ENCODE measurements at regions not wholly inside any gene's neighbourhood (a gene's known extent, or its start where the extent isn't known, plus 50 kb on each side); places are given as distances from the start of the nearest gene placed in this dataset.
A peak's percentile ranks its signal among the peaks of the same experiment; 100 is the strongest.

DNA sequence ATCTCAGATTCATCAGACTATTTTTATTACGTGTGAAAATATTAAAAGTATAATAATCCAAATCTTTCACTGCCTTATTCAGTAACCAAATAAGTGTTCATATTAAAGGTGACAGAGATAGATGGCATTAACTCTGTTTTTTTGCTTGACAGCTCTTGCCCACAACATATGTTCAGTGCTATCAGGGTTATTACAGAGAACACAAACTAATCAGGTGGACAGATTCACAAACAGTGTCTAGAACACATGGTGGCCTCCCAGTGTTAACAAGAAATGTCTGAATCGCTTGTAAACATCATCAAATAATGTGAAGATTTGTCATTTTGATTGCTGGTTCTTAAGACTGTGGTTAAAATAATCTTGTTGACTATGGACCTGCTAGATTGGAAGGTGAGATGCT lies 609.1 kb upstream of the GRAMD2B start:
- ATAC-seq (ENCODE audit: low FRiP score) (no peak), DNase-seq (no peak)
- WGBS, 2 donors = 78 to 86% methylated on average over 2 of the region's 2 CpGs
- Histone ChIP-seq H3K4me1 (ENCODE audit: control insufficient read depth in 1 of 2, insufficient read depth in 2 of 2, low read length in 2 of 2) (no peaks in the 10 kb centered on the region), H3K9me3 (ENCODE audit: control insufficient read depth, low read length) (no peaks in the 10 kb centered on the region), H3K36me3 (ENCODE audit: control insufficient read depth in 1 of 2, insufficient read depth in 2 of 2, low read length in 1 of 2) (no peaks in the 10 kb centered on the region), H3K4me3 (ENCODE audit: low read length in 2 of 2) (no peak overlapping the region), H3K27me3 (ENCODE audit: control insufficient read depth in 1 of 2, insufficient read depth in 2 of 2, low read length in 1 of 2) (no peaks in the 10 kb centered on the region), H3K27ac (ENCODE audit: low read depth in 1 of 2, low read length in 2 of 2) (no peak overlapping the region)
- intact Hi-C loops (cut with DNase I) = no loop called here

DNA sequence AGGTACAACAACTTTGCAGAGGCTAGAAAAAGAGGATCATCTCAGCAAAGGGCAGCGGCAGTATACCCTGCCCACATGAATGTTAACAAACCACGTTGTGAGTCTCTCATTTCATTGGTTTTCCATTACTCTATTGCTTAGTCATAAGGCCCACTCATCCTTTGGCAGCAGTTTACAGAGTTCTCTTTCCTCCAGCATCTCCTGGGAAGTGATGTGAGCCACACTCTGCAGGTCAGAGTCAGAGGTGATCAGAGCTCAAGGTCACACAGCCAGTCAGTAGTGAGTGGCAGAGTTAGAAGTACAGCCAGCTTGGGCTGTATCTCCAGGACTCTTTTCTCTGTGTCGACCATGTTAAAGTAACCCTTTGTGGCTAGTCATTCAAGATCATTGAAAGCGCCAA lies 599.6 kb upstream of the GRAMD2B start:
- intact Hi-C loops (cut with DNase I) = no loop called here
- Histone ChIP-seq H3K27ac (ENCODE audit: low read depth in 1 of 2, low read length in 2 of 2) (no peak overlapping the region), H3K9me3 (ENCODE audit: control insufficient read depth, low read length) (no peaks in the 10 kb centered on the region), H3K4me1 (ENCODE audit: control insufficient read depth in 1 of 2, insufficient read depth in 2 of 2, low read length in 2 of 2) (no peaks in the 10 kb centered on the region), H3K27me3 (ENCODE audit: control insufficient read depth in 1 of 2, insufficient read depth in 2 of 2, low read length in 1 of 2) (no peaks in the 10 kb centered on the region), H3K4me3 (ENCODE audit: low read length in 2 of 2) (no peak overlapping the region), H3K36me3 (ENCODE audit: control insufficient read depth in 1 of 2, insufficient read depth in 2 of 2, low read length in 1 of 2) (no peaks in the 10 kb centered on the region)
- DNase-seq (no peak), ATAC-seq (ENCODE audit: low FRiP score) (no peak)
- WGBS, 2 donors = 85 to 90% methylated on average over 4 of the region's 4 CpGs

DNA sequence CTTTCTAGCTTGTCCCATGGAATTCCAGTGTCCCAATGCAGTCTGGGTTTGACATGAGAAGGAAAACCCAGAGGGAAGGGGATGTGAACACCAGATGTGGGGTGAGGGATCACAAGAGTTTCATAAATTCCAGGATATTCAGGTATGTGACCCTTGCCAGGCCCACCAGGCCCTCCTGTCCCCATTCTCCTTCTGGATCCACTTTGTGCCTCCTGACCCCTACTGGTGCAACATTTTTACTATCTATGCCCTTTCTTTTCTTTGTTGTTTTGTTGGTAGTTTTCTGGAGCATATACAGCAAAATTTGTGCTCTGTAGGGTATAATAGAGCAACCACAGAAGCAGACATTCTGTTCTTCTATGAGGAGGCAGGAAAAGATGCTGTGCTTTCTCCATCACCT lies 597.0 kb upstream of the GRAMD2B start:
- no peaks in the 10 kb centered on the region for H3K9me3 ChIP-seq (ENCODE audit: control insufficient read depth, low read length)
- H3K27ac ChIP-seq (ENCODE audit: low read depth in 1 of 2, low read length in 2 of 2) = no peak overlapping the region
- no peak for DNase-seq
- no peak for ATAC-seq (ENCODE audit: low FRiP score)
- H3K27me3 ChIP-seq (ENCODE audit: control insufficient read depth in 1 of 2, insufficient read depth in 2 of 2, low read length in 1 of 2) = no peaks in the 10 kb centered on the region
- intact Hi-C loops (cut with DNase I) = no loop called here
- H3K4me1 ChIP-seq (ENCODE audit: control insufficient read depth in 1 of 2, insufficient read depth in 2 of 2, low read length in 2 of 2) = no peaks in the 10 kb centered on the region
- no peaks in the 10 kb centered on the region for H3K36me3 ChIP-seq (ENCODE audit: control insufficient read depth in 1 of 2, insufficient read depth in 2 of 2, low read length in 1 of 2)
- no peak overlapping the region for H3K4me3 ChIP-seq (ENCODE audit: low read length in 2 of 2)

DNA sequence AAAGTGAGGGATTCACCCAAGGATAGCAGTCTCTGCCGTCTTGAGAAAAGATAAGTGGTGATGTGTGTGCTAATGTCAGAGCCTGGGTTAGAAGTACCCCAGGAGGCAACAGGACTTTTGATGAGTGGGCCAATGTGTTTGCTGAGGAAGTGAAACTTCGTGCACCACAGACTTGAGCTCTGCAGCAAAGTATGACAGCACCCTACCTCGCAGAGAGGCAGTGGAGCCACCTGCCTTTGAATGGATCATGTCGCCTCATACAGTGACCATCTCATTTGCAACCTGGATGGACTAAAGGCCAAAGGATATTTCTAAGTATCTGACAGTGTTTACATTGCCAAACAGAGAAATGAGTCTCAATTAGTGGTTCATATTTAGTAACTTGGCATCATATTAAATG lies 593.9 kb upstream of the GRAMD2B start:
- no peaks in the 10 kb centered on the region for H3K27me3 ChIP-seq (ENCODE audit: control insufficient read depth in 1 of 2, insufficient read depth in 2 of 2, low read length in 1 of 2)
- 70 to 77% methylated on average over 4 of the region's 4 CpGs for WGBS, 2 donors
- no peak overlapping the region for H3K4me3 ChIP-seq (ENCODE audit: low read length in 2 of 2)
- DNase-seq (no peak), ATAC-seq (ENCODE audit: low FRiP score) (no peak)
- H3K36me3 ChIP-seq (ENCODE audit: control insufficient read depth in 1 of 2, insufficient read depth in 2 of 2, low read length in 1 of 2) = no peaks in the 10 kb centered on the region
- no peak overlapping the region for H3K27ac ChIP-seq (ENCODE audit: low read depth in 1 of 2, low read length in 2 of 2)
- intact Hi-C loops (cut with DNase I) = no loop called here
- H3K9me3 ChIP-seq (ENCODE audit: control insufficient read depth, low read length) = no peaks in the 10 kb centered on the region
- H3K4me1 ChIP-seq (ENCODE audit: control insufficient read depth in 1 of 2, insufficient read depth in 2 of 2, low read length in 2 of 2) = no peaks in the 10 kb centered on the region

DNA sequence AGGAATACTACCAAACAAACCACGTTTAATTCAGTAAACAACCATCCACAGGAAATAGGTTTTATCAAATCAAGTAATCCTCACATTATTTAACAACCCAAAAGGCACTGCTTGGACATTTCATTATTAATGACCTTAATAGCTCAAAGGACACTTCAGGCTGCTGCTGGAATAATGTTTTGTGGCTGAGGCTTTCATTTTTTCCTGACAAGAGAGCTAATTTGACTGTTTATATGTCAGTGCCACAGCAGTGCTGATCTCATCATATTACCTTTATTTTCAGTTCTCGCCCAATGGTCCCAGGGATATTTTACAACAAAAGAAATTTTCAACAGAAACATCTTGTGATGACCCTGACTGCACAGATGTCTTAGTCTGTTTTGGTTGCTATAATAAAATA lies 589.8 kb upstream of the GRAMD2B start:
- WGBS, 2 donors = 56 to 65% methylated on average over 2 of the region's 2 CpGs
- H3K27me3 ChIP-seq (ENCODE audit: control insufficient read depth in 1 of 2, insufficient read depth in 2 of 2, low read length in 1 of 2) = no peaks in the 10 kb centered on the region
- H3K27ac ChIP-seq (ENCODE audit: low read depth in 1 of 2, low read length in 2 of 2) = no peak overlapping the region
- H3K36me3 ChIP-seq (ENCODE audit: control insufficient read depth in 1 of 2, insufficient read depth in 2 of 2, low read length in 1 of 2) = no peaks in the 10 kb centered on the region
- DNase-seq (no peak), ATAC-seq (ENCODE audit: low FRiP score) (no peak)
- no peaks in the 10 kb centered on the region for H3K4me1 ChIP-seq (ENCODE audit: control insufficient read depth in 1 of 2, insufficient read depth in 2 of 2, low read length in 2 of 2)
- intact Hi-C loops (cut with DNase I) = no loop called here
- no peak overlapping the region for H3K4me3 ChIP-seq (ENCODE audit: low read length in 2 of 2)
- H3K9me3 ChIP-seq (ENCODE audit: control insufficient read depth, low read length) = no peaks in the 10 kb centered on the region

DNA sequence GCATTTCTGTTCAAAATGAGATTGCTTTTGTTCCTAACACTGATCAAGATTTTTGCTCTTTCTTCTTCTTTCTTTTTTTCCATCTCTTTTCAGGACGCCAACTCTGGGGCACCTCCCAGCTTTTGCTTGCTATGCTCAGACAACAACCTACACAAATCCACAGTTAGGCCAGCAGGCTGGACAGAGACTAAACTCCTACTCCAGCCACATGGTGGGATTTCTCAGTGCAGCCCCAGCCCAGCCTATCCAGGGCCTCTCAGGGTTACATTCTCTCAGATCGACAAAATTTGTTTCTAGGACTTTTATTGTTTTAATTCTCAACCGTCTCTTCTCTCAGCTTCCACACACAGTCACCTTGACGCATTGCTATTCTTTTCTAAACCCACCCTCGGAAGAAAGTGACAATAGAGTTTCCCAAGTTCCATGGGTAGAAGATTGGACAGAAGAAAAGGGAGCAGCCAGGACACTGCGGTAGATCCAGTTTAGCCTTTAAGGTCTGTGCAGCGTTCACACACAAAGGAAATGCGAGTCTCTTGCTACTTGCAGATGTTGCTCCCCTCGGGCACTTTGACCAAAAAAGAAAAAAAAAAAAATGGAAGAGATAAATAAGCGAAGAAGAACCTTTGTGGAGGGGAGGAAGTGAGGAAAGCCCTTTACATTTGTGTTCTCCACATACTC lies 588.6 kb upstream of the GRAMD2B start:
- Histone ChIP-seq H3K27me3 (ENCODE audit: control insufficient read depth in 1 of 2, insufficient read depth in 2 of 2, low read length in 1 of 2) (no peaks in the 10 kb centered on the region), H3K4me1 (ENCODE audit: control insufficient read depth in 1 of 2, insufficient read depth in 2 of 2, low read length in 2 of 2) (no peaks in the 10 kb centered on the region), H3K27ac (ENCODE audit: low read depth in 1 of 2, low read length in 2 of 2) (no peak overlapping the region), H3K9me3 (ENCODE audit: control insufficient read depth, low read length) (no peaks in the 10 kb centered on the region), H3K36me3 (ENCODE audit: control insufficient read depth in 1 of 2, insufficient read depth in 2 of 2, low read length in 1 of 2) (no peaks in the 10 kb centered on the region), H3K4me3 (ENCODE audit: low read length in 2 of 2) (no peak overlapping the region)
- ATAC-seq (ENCODE audit: low FRiP score) (no peak), DNase-seq (no peak)
- WGBS, 2 donors = 82 to 83% methylated on average over 10 of the region's 10 CpGs
- intact Hi-C loops (cut with DNase I) = no loop called here

DNA sequence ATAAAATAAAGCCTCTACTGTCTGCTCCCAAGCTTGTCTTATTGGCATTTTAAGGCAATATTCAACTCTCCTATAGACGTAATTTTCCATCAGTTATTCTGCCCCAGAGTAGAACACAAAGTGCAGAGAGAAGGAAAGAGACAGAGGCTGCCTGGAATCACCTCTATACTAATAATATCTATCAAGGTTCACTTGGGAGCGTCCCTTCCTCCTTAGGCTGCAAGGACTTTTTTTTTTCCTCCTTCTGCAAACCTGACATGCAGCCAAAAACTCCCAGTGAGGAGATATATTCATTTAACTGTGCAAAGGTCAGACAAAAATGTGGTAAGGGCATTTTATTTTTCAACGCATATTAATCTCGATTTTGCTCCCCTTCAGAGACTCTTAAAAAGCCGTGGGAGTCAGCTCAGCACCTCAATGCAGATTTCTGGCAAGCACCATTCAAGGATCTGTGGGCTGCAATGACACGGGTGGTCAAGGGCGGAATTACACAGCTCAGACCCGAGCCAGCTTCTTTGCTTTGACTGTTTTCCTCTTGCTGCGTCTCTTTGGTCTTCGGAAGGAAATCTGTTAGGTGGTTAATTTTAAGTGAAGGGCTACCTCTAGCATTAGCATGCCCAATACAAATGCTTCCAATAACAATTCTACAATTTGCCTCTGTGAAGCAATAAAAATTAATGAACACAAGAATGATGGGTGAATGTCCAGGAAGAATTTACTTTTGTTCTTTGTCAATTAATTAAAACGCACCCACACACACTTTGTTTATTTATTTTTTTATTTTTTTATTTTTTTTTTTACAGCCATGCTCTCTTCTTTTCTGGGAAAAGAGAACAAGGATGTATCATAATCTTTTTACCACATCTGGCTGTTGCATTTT lies 587.7 kb upstream of the GRAMD2B start:
- no peaks in the 10 kb centered on the region for H3K9me3 ChIP-seq (ENCODE audit: control insufficient read depth, low read length)
- H3K27ac ChIP-seq (ENCODE audit: low read depth in 1 of 2, low read length in 2 of 2) = no peak overlapping the region
- no peak overlapping the region for H3K4me3 ChIP-seq (ENCODE audit: low read length in 2 of 2)
- intact Hi-C loops (cut with DNase I) = no loop called here
- H3K4me1 ChIP-seq (ENCODE audit: control insufficient read depth in 1 of 2, insufficient read depth in 2 of 2, low read length in 2 of 2) = no peaks in the 10 kb centered on the region
- 14% methylated on average over 11 of the region's 11 CpGs for whole genome bisulfite sequencing, 2 donors
- H3K27me3 ChIP-seq (ENCODE audit: control insufficient read depth in 1 of 2, insufficient read depth in 2 of 2, low read length in 1 of 2) = no peaks in the 10 kb centered on the region
- DNase-seq (no peak), ATAC-seq (ENCODE audit: low FRiP score) (peak; percentile 73)
- no peaks in the 10 kb centered on the region for H3K36me3 ChIP-seq (ENCODE audit: control insufficient read depth in 1 of 2, insufficient read depth in 2 of 2, low read length in 1 of 2)

DNA sequence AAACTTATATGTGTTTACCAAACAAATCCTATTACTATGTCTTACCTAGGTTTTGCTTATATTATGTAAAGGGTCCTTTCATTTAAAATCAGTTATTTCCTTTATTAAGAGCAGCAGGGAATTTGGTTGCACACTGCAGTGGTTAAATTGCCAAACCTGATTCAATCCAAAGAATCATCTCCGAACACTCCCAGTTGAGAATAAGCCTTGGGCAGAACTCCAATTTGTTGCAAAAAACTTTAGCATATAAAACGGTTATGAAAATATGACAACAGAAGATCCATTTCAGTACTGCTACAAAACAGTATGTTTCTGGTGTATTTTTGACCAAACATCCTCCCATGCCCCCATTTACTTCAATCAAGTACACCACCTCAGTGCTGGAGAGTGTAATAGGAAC lies 587.0 kb upstream of the GRAMD2B start:
- Histone ChIP-seq H3K9me3 (ENCODE audit: control insufficient read depth, low read length) (peaks cover 2% of the 10 kb centered on the region), H3K4me1 (ENCODE audit: control insufficient read depth in 1 of 2, insufficient read depth in 2 of 2, low read length in 2 of 2) (no peaks in the 10 kb centered on the region), H3K27me3 (ENCODE audit: control insufficient read depth in 1 of 2, insufficient read depth in 2 of 2, low read length in 1 of 2) (no peaks in the 10 kb centered on the region), H3K27ac (ENCODE audit: low read depth in 1 of 2, low read length in 2 of 2) (no peak overlapping the region), H3K36me3 (ENCODE audit: control insufficient read depth in 1 of 2, insufficient read depth in 2 of 2, low read length in 1 of 2) (no peaks in the 10 kb centered on the region), H3K4me3 (ENCODE audit: low read length in 2 of 2) (no peak overlapping the region)
- intact Hi-C loops (cut with DNase I) = no loop called here
- 79 to 86% methylated on average over 2 of the region's 2 CpGs for WGBS, 2 donors
- DNase-seq (no peak), ATAC-seq (ENCODE audit: low FRiP score) (no peak)

DNA sequence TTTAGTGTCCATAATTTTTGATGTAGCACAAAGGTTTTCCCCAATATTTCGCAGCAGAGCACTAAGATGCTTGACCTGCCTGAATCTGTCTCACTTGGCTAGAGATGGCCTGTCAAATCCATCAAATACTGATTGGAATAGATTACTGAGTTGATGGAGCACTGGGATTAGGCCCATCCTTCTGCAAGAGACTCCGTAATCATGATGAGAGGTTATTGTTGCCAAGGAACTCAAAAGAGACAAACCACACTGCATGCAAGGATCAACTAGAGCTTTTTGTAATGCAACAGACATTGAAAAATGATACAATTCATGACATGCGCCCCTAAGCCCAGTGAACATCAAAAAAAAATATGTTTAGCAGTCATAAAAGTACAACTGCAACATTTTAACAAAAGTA lies 585.3 kb upstream of the GRAMD2B start:
- Histone ChIP-seq H3K9me3 (ENCODE audit: control insufficient read depth, low read length) (peaks cover 2% of the 10 kb centered on the region), H3K27me3 (ENCODE audit: control insufficient read depth in 1 of 2, insufficient read depth in 2 of 2, low read length in 1 of 2) (no peaks in the 10 kb centered on the region), H3K4me3 (ENCODE audit: low read length in 2 of 2) (no peak overlapping the region), H3K36me3 (ENCODE audit: control insufficient read depth in 1 of 2, insufficient read depth in 2 of 2, low read length in 1 of 2) (no peaks in the 10 kb centered on the region), H3K27ac (ENCODE audit: low read depth in 1 of 2, low read length in 2 of 2) (no peak overlapping the region), H3K4me1 (ENCODE audit: control insufficient read depth in 1 of 2, insufficient read depth in 2 of 2, low read length in 2 of 2) (no peaks in the 10 kb centered on the region)
- WGBS, 2 donors = 91 to 92% methylated on average over 3 of the region's 3 CpGs
- intact Hi-C loops (cut with DNase I) = no loop called here
- ATAC-seq (ENCODE audit: low FRiP score) (no peak), DNase-seq (no peak)
